ENCODE measurements at regions not wholly inside any gene's neighbourhood (a gene's known extent, or its start where the extent isn't known, plus 50 kb on each side); places are given as distances from the start of the nearest gene placed in this dataset.

DNA sequence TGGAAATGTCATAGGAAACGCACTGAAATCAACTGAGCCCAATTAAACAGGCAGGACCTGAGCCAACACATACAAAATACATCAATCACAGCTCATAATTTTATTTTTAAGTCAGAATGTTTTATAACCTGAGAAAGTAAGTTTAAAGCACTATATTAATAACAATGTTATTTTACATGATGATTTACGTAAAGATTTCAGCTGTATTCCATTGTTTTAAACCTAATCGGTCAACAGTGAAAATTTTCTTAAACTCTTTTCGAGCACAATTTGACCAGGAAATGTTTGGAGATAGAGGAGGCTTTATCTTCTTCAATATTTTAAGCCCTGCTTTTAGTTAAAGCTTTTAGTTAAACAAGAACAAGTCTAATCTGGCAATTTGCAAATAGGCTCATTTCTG, 201.8 kb upstream of the TOX3 start (continued):
- TF ChIP-seq ZNF574 (CRISPR knock-in tag; IDR thresholded peaks at IDR 0.05): no peak
- TF ChIP-seq PREB (CRISPR knock-in tag; IDR thresholded peaks at IDR 0.05): no peak
- no peak for TF ChIP-seq ZNF205 (CRISPR knock-in tag; IDR thresholded peaks at IDR 0.05)
- TF ChIP-seq POLR2A (IDR thresholded peaks at IDR 0.05; ENCODE audit: insufficient read depth in 1 of 2, low read depth in 2 of 2, low read length in 2 of 2): no peak

- ChIA-PET CTCF (ENCODE audit: low intra/inter-chr PET ratio, low total read pairs) (no interaction called here), POLR2A (no interaction called here)
- intact Hi-C loops (cut with micrococcal nuclease; ENCODE audit: unreplicated experiment) (no loop called here), in situ Hi-C loops (cut with HindIII; ENCODE audit: extremely low pct_ligation_motif_present, low pct_unique_long_range_greater_than_20kb) (no loop called here)
- no peaks in the 10 kb centered on the region for H4K20me1 ChIP-seq (ENCODE audit: insufficient read depth, low read length)
- no peaks in the 10 kb centered on the region for H3K9me3 ChIP-seq (ENCODE audit: low read length)
- no peak overlapping the region for H3K4me2 ChIP-seq (ENCODE audit: low read depth, low read length)
- H3K4me1 ChIP-seq (ENCODE audit: insufficient read depth, low read length): peaks cover 13% of the 10 kb centered on the region
- H3K27ac ChIP-seq (ENCODE audit: extremely low read length, insufficient read depth, low read length): no peak overlapping the region
- no peak overlapping the region for H3K9ac ChIP-seq (ENCODE audit: insufficient read depth, low read depth, low read length)
- no peaks in the 10 kb centered on the region; a peak in 1 of 5 replicates for H3K27me3 ChIP-seq (ENCODE audit: control insufficient read depth in 1 of 2, insufficient read depth in 2 of 2, low read length in 2 of 2)
- FAIRE-seq (no peak), ATAC-seq (no peak), DNase-seq (ENCODE audit: low spot score) (no peak)
- no peak overlapping the region for H2AFZ ChIP-seq (ENCODE audit: low read length)
- H3K79me2 ChIP-seq (ENCODE audit: insufficient read depth, low read length): no peaks in the 10 kb centered on the region
- WGBS (ENCODE audit: low lambda C conversion rate): 2% methylated on average over 2 of the region's 2 CpGs
- BruUV-seq (replicated peaks): no TSS peak
- H3K4me3 ChIP-seq (replicated peaks in 1 of 3; ENCODE audit: insufficient read depth in 1 of 3, low read depth in 2 of 3, low read length in 3 of 3): no peak overlapping the region
- no peaks in the 10 kb centered on the region for H3K36me3 ChIP-seq (replicated peaks in 1 of 2; ENCODE audit: control insufficient read depth in 1 of 2, insufficient read depth in 2 of 2, low read length in 2 of 2)
- TF ChIP-seq, protein P1, sequence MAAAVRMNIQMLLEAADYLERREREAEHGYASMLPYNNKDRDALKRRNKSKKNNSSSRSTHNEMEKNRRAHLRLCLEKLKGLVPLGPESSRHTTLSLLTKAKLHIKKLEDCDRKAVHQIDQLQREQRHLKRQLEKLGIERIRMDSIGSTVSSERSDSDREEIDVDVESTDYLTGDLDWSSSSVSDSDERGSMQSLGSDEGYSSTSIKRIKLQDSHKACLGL (CRISPR knock-in tag; IDR thresholded peaks at IDR 0.05): no peak
- TF ChIP-seq ESRRA (CRISPR knock-in tag; IDR thresholded peaks at IDR 0.05; ENCODE audit: low read depth): no peak
- TF ChIP-seq ZFYVE20 (CRISPR knock-in tag; IDR thresholded peaks at IDR 0.05; ENCODE audit: borderline replicate concordance, low read depth): no peak
- no peak for TF ChIP-seq HDAC6 (IDR thresholded peaks at IDR 0.05; ENCODE audit: low read depth, low read length)
- no peak for TF ChIP-seq RFXAP (CRISPR knock-in tag; IDR thresholded peaks at IDR 0.05; ENCODE audit: borderline replicate concordance)
- TF ChIP-seq, protein P2, sequence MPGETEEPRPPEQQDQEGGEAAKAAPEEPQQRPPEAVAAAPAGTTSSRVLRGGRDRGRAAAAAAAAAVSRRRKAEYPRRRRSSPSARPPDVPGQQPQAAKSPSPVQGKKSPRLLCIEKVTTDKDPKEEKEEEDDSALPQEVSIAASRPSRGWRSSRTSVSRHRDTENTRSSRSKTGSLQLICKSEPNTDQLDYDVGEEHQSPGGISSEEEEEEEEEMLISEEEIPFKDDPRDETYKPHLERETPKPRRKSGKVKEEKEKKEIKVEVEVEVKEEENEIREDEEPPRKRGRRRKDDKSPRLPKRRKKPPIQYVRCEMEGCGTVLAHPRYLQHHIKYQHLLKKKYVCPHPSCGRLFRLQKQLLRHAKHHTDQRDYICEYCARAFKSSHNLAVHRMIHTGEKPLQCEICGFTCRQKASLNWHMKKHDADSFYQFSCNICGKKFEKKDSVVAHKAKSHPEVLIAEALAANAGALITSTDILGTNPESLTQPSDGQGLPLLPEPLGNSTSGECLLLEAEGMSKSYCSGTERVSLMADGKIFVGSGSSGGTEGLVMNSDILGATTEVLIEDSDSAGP (CRISPR knock-in tag; IDR thresholded peaks at IDR 0.05; ENCODE audit: borderline replicate concordance): no peak
- TF ChIP-seq MTA1 (CRISPR knock-in tag; IDR thresholded peaks at IDR 0.05; ENCODE audit: borderline replicate concordance): no peak
- TF ChIP-seq ZNF276 (CRISPR knock-in tag; IDR thresholded peaks at IDR 0.05; ENCODE audit: low read depth): no peak
- TF ChIP-seq, protein P3, sequence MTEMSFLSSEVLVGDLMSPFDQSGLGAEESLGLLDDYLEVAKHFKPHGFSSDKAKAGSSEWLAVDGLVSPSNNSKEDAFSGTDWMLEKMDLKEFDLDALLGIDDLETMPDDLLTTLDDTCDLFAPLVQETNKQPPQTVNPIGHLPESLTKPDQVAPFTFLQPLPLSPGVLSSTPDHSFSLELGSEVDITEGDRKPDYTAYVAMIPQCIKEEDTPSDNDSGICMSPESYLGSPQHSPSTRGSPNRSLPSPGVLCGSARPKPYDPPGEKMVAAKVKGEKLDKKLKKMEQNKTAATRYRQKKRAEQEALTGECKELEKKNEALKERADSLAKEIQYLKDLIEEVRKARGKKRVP (CRISPR knock-in tag; IDR thresholded peaks at IDR 0.05): no peak
- TF ChIP-seq HNF4A (CRISPR knock-in tag; IDR thresholded peaks at IDR 0.05): no peak
- TF ChIP-seq SIX1 (CRISPR knock-in tag; IDR thresholded peaks at IDR 0.05; ENCODE audit: borderline replicate concordance): no peak
Measured at GRCh38 chr16:52747088-52747595, 200.2 kb upstream of the TOX3 start.
